Anterior cingulate cortex (tissue), 58 donors: ENCODE measurements at regions not wholly inside any gene's neighbourhood (a gene's known extent, or its start where the extent isn't known, plus 50 kb on each side); places are given as distances from the start of the nearest gene placed in this dataset.

Experiments
- DNase-seq, 58 donors: peaks; one replicate each; lab custom pipeline; 2025; lab: John Stamatoyannopoulos, UW

- DNase-seq = no peak
Measured at GRCh38 chr1:102084771-102085535, 88.2 kb upstream of the OLFM3 start.

GRCh38 chr1:102083192-102083591 is 86.5 kb upstream of the OLFM3 start:
- no peak for DNase-seq

GRCh38 chr1:102074874-102075273 is 78.1 kb upstream of the OLFM3 start:
- no peak for DNase-seq

DNA sequence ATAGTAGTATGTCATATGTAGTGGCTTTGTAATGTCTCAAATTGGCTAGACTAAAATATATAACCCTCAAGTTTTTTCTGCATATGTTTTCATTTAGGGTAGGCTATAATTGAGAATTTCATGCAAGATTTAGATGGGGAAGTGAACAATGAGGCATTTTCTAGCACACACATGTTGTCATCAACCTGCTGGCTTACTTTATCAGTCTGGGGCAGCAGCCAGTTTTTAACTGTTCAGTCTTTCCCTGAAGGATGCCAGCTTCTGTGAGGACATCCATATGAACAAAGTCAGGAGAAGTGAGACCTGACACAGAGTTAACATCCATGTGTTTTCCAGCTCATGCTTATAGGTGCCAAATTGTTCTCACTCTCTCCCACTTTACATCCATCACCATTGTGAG is 74.7 kb upstream of the OLFM3 start:
- peak in 2 of 58 donors; percentile 6 to 31 for DNase-seq

DNA sequence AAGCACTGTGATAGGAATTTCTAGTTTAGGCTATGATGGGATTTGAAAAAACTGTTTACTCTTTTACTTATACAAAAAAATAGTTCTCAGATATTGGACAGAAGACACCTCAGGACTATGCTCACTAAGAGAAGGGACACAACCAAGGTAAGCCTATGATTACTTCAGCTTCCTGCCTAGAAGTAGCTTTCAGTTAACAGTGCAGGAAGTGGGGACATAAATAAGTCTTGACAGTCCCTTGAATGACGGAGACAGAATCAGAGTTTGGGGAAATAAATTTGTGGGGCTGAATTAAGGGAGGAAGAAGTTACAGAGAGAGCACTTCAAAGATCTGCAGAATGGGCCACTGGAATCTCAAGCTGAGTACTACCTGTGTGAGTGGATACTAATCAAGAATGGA is 53.8 kb upstream of the OLFM3 start:
- no peak for DNase-seq

- no peak for DNase-seq
Measured at GRCh38 chr1:102047724-102048123, 51.0 kb upstream of the OLFM3 start.
